ENCODE measurements at regions not wholly inside any gene's neighbourhood (a gene's known extent, or its start where the extent isn't known, plus 50 kb on each side); places are given as distances from the start of the nearest gene placed in this dataset.

DNA sequence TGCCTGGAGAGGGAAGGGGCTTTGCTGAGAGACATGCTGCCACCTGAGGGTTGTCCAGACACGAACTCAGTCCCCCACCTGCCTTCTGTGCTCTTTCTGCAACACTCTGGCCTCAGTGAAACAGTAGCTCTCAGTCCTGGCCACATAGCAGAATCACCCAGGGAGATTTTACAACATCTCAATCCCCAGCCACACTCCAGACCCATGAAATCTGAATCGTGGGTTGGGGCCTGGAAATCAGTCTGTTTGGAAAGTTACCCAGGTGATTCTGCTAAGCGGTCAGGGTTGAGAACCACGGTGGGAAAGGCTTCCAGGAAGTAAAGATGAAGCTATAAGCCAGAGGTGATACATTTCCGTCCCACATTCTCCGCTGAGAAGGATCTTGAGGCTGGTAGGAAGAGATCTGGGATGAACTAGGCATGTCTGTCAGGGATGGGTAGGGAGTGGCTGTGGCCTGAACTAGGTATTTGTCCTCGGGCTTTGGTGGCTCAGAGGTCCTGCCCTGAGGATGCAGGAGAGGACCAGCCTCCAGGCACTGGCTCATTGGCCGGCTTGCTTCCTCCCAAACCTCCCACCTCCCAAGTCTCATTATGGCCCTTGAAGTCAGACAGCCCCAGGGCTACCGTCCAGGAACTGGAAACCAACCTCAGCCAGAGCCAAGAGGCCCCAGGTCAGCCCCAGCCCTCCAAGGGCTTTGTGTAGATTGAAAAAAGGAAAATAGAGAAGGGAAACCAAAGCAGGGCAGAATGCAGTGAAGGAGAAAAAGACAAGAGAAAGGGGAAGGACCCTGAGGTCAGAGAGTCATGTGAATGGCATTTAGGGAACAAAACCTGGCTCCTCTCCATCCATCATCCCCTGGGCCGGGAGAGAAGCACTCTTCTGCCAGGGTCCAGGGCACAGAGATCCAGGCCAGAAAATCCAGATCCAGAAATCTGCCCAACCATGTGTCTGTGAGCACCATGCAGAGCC lies 119.6 kb downstream of the ZFP36L2 start:
- TF ChIP-seq, protein P1, sequence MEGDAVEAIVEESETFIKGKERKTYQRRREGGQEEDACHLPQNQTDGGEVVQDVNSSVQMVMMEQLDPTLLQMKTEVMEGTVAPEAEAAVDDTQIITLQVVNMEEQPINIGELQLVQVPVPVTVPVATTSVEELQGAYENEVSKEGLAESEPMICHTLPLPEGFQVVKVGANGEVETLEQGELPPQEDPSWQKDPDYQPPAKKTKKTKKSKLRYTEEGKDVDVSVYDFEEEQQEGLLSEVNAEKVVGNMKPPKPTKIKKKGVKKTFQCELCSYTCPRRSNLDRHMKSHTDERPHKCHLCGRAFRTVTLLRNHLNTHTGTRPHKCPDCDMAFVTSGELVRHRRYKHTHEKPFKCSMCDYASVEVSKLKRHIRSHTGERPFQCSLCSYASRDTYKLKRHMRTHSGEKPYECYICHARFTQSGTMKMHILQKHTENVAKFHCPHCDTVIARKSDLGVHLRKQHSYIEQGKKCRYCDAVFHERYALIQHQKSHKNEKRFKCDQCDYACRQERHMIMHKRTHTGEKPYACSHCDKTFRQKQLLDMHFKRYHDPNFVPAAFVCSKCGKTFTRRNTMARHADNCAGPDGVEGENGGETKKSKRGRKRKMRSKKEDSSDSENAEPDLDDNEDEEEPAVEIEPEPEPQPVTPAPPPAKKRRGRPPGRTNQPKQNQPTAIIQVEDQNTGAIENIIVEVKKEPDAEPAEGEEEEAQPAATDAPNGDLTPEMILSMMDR (IDR thresholded peaks at IDR 0.05) = no peak
- TF ChIP-seq POLR2A (IDR thresholded peaks at IDR 0.05) = no peak
